Muscle layer of duodenum (tissue), 2 donors: ENCODE measurements at regions not wholly inside any gene's neighbourhood (a gene's known extent, or its start where the extent isn't known, plus 50 kb on each side); places are given as distances from the start of the nearest gene placed in this dataset.
"Not testable (repeated sequence)": the region's sequence is repeated elsewhere in the genome, so short reads cannot be mapped to it uniquely, and the experiment has no call there.

ENCODE experiments used
- H3K27ac ChIP-seq: one replicate; pipeline ENCODE4 v1.7.0; 2013; ENCODE audit warnings: mild to moderate bottlenecking, low read length
- H3K27me3 ChIP-seq: one replicate; pipeline ENCODE4 v1.7.0; 2013; ENCODE audit warnings: low read depth, mild to moderate bottlenecking, control low read depth, low read length
- H3K36me3 ChIP-seq, 2 donors: one replicate each; pipeline ENCODE4 v1.7.0; 2013; ENCODE audit warnings: low read length in 2 of 2, control low read depth in 1 of 2, mild to moderate bottlenecking in 1 of 2; ENCODE audit not compliant: insufficient read depth in 2 of 2, control insufficient read depth in 1 of 2
- H3K4me1 ChIP-seq, 2 donors: one replicate each; pipeline ENCODE4 v1.7.0; 2013; ENCODE audit warnings: low read length in 2 of 2, mild to moderate bottlenecking in 2 of 2, control low read depth in 1 of 2, moderate library complexity in 1 of 2; ENCODE audit not compliant: insufficient read depth in 2 of 2, control insufficient read depth in 1 of 2
- H3K4me3 ChIP-seq, 2 donors: one replicate each; pipeline ENCODE4 v1.7.0; 2013; ENCODE audit warnings: low read length in 2 of 2, low read depth in 1 of 2, mild to moderate bottlenecking in 1 of 2
- H3K9me3 ChIP-seq, 2 donors: one replicate each; pipeline ENCODE4 v1.7.0; 2013; ENCODE audit warnings: low read length in 2 of 2, control low read depth in 1 of 2, mild to moderate bottlenecking in 1 of 2; ENCODE audit not compliant: control insufficient read depth in 1 of 2
- donor health status: healthy.

DNA sequence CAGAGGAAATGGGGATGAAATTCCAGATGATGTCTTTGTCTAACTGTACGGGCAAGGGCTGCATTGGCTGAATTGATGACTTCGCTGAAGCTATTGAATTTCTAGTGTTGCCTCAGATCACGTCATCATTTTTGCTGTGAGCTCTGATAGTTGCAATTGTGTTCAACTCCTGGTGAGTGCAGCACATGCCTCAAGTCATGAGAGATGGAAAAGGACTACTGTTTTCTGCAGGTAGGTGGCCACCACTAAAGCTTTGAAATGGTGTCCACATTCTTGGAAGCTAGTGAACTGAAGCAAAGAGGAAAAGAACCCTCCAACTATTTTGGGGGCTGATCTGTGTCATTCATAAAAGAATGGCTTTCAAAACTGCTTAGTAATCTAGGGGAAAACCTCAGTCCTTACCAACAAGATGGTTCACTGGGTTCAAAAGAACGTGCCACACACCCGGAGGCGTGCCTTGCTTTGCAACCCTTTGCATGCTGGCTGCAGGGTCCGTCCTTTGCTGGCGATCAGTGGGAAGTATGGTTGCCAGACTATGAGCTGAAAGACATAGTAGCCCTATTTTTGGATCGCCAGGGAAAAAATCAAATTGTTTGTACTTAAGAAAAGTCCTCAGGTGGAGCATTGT is 88.1 kb upstream of the STOX2 start:
- Histone ChIP-seq H3K27ac (no peak overlapping the region), H3K4me3 (no peak overlapping the region), H3K9me3 (no peaks in the 10 kb centered on the region), H3K36me3 (no peaks in the 10 kb centered on the region), H3K4me1 (no peaks in the 10 kb centered on the region), H3K27me3 (no peaks in the 10 kb centered on the region)

DNA sequence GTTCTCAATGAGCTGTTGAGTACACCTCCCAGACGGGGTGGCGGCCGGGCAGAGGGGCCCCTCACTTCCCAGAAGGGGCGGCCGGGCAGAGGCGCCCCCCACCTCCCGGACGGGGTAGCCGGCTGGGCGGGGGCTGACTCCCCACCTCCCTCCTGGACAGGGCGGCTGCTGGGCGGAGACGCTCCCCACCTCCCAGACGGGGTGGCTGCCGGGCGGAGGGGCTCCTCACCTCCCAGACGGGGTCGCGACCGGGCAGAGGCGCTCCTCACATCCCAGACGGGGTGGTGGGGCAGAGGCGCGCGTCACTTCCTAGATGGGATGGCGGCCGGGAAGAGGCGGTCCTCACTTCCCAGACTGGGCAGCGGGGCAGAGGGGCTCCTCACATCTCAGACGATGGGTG is 86.5 kb upstream of the STOX2 start:
- H3K27me3 ChIP-seq, H3K4me3 ChIP-seq, H3K4me1 ChIP-seq, H3K36me3 ChIP-seq, H3K27ac ChIP-seq, H3K9me3 ChIP-seq: not testable (repeated sequence)

DNA sequence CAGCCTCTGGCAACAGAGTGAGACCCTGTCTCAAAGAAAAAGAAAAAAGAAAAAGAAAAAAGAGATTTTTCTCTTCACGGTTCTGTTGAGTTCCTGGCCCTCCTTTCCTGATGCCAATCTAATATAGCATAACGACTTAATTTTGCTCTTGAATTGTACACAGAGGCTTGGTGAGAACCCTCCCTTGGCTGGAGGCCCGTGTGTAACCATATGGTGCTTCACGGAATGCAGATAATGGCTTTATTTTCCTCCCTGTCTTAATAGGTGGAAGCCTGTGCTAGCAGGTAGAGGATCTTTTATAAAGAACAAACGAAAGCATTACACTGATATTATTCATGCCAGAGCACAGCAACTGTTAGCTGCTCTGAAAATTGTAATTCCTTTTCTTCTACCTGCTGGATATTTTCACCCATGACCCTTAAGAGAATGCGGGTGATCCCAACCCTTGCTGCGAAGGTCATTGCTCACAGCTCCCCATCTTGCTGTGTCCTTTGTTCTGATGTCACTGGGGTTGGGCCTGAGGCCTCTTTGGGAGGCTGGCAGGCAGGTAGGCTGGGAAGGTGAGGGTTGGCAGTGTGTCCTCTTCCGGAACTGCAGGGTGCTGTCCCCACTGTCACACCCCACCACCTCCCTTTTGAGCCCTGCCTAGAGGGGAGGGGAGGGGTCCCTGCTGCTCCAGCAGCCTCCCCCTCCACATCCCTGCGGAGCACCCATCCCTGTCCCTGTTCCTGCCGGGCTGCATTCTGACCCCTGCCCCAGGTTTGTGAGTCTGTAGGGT is 83.8 kb upstream of the STOX2 start:
- Histone ChIP-seq H3K27ac (no peak overlapping the region), H3K36me3 (no peaks in the 10 kb centered on the region), H3K4me1 (no peaks in the 10 kb centered on the region), H3K27me3 (no peaks in the 10 kb centered on the region), H3K4me3 (no peak overlapping the region), H3K9me3 (no peaks in the 10 kb centered on the region)

DNA sequence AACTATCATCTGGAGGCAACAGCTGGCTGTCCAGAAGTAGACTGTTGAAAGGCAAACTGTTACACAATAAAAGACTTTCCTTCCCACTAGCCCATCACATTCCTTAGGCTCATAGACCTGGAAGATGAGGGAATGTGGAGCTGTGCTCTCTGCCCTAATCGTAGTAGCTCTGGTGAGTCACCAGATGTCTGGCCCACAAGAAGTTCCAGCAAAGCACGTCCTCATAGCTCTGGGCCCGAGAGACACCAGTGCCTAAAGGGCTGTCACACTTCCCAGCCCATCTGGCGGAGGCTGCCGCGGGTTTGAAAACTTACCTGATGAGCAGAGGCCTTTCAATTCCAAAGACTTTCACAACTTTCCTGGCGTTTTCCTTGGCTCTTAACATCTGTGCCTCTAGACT is 81.7 kb upstream of the STOX2 start:
- H3K9me3 ChIP-seq: no peaks in the 10 kb centered on the region
- no peaks in the 10 kb centered on the region for H3K4me1 ChIP-seq
- H3K4me3 ChIP-seq: no peak overlapping the region
- H3K27ac ChIP-seq: no peak overlapping the region
- H3K27me3 ChIP-seq: no peaks in the 10 kb centered on the region
- no peaks in the 10 kb centered on the region for H3K36me3 ChIP-seq

DNA sequence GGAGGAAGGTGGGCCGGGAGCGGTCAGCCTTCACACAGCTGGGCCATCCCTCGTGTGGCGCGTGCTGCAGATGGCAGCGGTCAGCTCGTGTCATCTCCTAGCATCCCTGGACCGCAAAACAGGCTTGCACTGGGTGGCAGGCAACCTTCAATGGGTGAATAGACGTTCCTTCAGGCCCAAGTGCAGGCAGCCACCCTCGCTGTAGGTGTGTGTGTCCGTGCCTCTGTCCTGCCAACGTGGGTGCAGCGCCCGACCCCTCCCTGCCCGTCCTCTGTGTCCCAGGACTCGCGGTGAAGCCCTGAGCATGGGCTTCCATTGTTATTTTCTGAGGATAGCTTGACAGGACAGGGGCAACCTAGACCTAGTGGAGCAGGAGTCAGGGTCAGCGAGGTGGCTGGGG is 79.8 kb upstream of the STOX2 start:
- Histone ChIP-seq H3K36me3 (no peaks in the 10 kb centered on the region), H3K4me3 (no peak overlapping the region), H3K27ac (no peak overlapping the region), H3K9me3 (no peaks in the 10 kb centered on the region), H3K4me1 (peaks cover 0 to 1% of the 10 kb centered on the region in 2 donors), H3K27me3 (no peaks in the 10 kb centered on the region)

DNA sequence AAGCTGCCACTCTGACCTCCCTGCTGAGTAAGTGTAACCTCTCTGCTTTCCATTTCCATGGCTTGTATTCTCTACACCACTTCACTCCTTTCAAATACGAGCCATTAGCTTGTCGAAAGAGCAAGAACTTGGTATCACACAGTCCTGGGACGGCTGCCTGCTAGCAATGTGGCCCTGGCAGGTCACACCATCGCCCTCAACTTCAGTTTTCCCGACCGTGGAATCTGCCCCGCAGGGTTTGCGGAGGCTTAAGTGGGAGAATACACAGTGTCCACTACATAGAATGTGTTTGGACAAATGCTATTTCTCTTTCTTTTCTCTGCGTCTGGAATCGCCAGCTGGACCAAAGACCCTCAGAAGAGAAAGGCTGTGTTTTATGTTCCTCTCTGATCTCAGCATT is 78.6 kb upstream of the STOX2 start:
- Histone ChIP-seq H3K9me3 (no peaks in the 10 kb centered on the region), H3K36me3 (no peaks in the 10 kb centered on the region), H3K4me3 (no peak overlapping the region), H3K27me3 (no peaks in the 10 kb centered on the region), H3K27ac (no peak overlapping the region), H3K4me1 (peaks cover 0 to 5% of the 10 kb centered on the region in 2 donors)

DNA sequence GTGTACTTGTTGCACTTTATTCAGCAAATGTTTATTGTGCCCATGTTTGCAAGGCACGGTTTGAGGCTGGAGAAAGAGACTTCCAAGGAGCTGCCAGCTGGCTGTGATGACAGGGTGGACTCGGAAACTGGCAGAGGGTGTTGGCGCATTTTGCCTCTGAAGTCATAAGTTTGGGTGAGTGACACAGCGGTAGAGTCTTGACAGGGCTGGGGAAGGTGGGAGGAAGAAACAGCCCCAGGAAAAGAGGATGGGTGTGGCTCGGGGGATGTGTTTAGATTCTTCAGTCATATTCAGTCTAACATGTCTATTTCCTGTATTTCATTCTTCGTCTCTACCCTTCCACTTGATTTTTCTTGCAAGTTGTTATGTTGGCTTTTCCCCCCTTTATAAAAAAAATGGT is 77.0 kb upstream of the STOX2 start:
- no peaks in the 10 kb centered on the region for H3K27me3 ChIP-seq
- H3K4me1 ChIP-seq: peaks cover 0 to 5% of the 10 kb centered on the region in 2 donors
- H3K27ac ChIP-seq: no peak overlapping the region
- H3K4me3 ChIP-seq: no peak overlapping the region
- no peaks in the 10 kb centered on the region for H3K36me3 ChIP-seq
- no peaks in the 10 kb centered on the region for H3K9me3 ChIP-seq

DNA sequence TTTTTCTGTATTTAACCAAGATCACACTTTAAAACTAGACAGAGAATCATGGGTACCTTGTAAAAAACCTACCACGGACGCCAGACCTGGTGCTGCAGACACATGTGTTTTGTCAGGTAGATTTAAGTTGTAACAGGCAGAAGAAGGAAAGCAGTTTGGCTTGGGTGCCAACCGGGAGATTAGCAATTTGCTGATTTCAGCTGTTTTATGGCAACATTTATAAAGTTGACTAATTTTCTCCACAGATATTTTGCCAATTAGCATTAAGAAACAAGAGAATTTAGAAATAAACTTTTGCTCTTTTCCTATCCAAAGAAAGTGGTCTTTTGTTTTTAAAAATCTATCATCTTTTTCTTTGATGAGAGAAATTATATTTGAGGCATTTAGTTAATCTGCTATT is 76.3 kb upstream of the STOX2 start:
- Histone ChIP-seq H3K9me3 (no peaks in the 10 kb centered on the region), H3K4me3 (no peak overlapping the region), H3K27me3 (no peaks in the 10 kb centered on the region), H3K36me3 (no peaks in the 10 kb centered on the region), H3K27ac (no peak overlapping the region), H3K4me1 (peaks cover 0 to 5% of the 10 kb centered on the region in 2 donors)

DNA sequence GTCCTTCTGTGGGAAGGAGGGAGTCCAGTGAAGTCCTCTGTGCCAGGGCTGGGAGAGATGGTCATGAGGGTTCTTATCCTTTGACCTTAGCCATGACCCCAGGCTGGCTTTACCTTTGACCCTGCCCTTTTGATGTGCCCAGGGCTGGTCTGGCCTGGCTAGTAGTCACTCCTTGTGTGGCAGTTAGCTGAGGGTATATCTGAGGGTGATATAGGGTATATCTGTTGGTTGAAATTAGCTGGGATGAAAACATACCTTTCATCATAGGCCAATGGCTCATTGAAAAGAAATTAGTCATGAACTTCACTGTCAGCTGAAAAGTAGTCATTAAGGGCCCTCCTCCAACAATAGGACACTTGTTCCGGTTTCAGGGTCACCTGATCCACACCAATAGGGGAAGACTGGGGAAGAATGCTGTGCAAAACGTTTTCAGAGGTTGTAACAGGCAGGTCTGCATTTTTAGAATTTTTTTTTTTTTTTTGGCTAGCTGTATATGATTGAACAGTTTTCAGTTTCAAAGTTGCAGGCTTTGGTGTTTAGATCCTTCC is 74.6 kb upstream of the STOX2 start:
- Histone ChIP-seq H3K4me1 (peaks cover 0 to 5% of the 10 kb centered on the region in 2 donors), H3K27ac (no peak overlapping the region), H3K9me3 (no peaks in the 10 kb centered on the region), H3K36me3 (no peaks in the 10 kb centered on the region), H3K27me3 (no peaks in the 10 kb centered on the region), H3K4me3 (no peak overlapping the region)

DNA sequence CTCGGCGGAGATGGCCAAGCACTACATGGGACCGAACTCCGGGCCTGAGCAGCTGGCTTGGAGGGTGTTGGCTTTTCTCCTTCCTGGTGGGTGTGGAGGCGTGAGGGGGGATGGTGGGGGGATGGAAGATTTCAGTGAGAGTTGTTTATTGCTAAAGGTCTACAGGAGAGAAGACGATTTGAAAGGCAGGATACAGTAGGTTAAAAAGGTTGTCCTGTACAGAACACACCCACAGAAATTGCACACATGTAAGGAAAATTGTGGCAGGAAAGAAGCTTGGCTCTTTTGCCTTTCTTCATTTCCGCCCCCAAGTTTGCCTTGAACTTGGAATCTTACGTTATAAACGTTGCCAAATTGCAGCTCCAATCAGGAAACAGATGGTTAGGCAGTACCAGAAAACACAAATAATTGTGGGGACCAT is 74.1 kb upstream of the STOX2 start:
- H3K27me3 ChIP-seq: no peaks in the 10 kb centered on the region
- H3K27ac ChIP-seq: no peak overlapping the region
- no peaks in the 10 kb centered on the region for H3K9me3 ChIP-seq
- peaks cover 0 to 5% of the 10 kb centered on the region in 2 donors for H3K4me1 ChIP-seq
- H3K4me3 ChIP-seq: no peak overlapping the region
- no peaks in the 10 kb centered on the region for H3K36me3 ChIP-seq

DNA sequence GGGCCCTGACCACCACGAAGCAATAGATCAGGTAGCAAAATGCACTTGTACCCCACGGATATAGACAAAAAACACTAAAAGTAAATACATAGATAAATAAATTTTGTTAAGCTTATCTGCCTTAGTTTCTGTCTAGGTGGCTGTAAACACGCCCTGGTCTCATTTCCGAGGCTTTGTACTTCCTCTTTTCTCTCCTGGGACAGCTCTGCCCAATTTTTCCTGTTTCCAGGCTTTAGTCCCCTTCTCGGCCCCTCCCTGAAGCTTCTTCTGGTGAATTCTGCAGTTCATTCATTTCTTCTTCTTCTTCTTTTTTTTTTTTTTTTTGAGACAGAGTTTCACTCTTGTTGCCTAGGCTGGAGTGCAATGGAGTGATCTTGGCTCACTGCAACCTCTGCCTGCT is 73.4 kb upstream of the STOX2 start:
- Histone ChIP-seq H3K4me1 (peaks cover 0 to 5% of the 10 kb centered on the region in 2 donors), H3K36me3 (no peaks in the 10 kb centered on the region), H3K27me3 (no peaks in the 10 kb centered on the region), H3K27ac (no peak overlapping the region), H3K9me3 (no peaks in the 10 kb centered on the region), H3K4me3 (no peak overlapping the region)
